Hepatocyte (in vitro differentiated cells): ENCODE measurements at regions not wholly inside any gene's neighbourhood (a gene's known extent, or its start where the extent isn't known, plus 50 kb on each side); places are given as distances from the start of the nearest gene placed in this dataset.

Experiments
- DNase-seq: peaks from one replicate; pipeline ENCODE4 v3.0.0-alpha.2; 2016; ENCODE audit warnings: low spot score
- H2AFZ ChIP-seq: fragments of 200-600 bp; sonication (generic); 2 replicates; pipeline ENCODE4 v1.6.0; 2016; ENCODE audit warnings: antibody characterized with exemption, mild to moderate bottlenecking
- H3K27ac ChIP-seq: fragments of 200-600 bp; sonication (generic); 2 replicates; pipeline ENCODE4 v1.5.1; 2016; ENCODE audit warnings: mild to moderate bottlenecking
- H3K27me3 ChIP-seq: fragments of 200-600 bp; sonication (generic); 2 replicates; pipeline ENCODE4 v1.6.1; 2016
- H3K36me3 ChIP-seq: fragments of 200-600 bp; sonication (generic); replicated peaks from 2 replicates; pipeline ENCODE4 v1.5.1; 2016; ENCODE audit warnings: low read depth; ENCODE audit not compliant: insufficient read depth
- H3K4me1 ChIP-seq: fragments of 200-600 bp; sonication (generic); 2 replicates; pipeline ENCODE4 v1.5.1; 2016; ENCODE audit warnings: mild to moderate bottlenecking, moderate library complexity; ENCODE audit not compliant: insufficient read depth
- H3K4me2 ChIP-seq: fragments of 200-600 bp; sonication (generic); 2 replicates; pipeline ENCODE4 v1.6.0; 2016
- H3K4me3 ChIP-seq: fragments of 200-600 bp; sonication (generic); 2 replicates; pipeline ENCODE4 v1.5.1; 2016; ENCODE audit warnings: mild to moderate bottlenecking
- H3K79me2 ChIP-seq: fragments of 200-600 bp; sonication (generic); 2 replicates; pipeline ENCODE4 v1.6.0; 2017; ENCODE audit warnings: mild to moderate bottlenecking
- H3K9me2 ChIP-seq: fragments of 200-600 bp; sonication (generic); replicated peaks from 2 replicates; pipeline ENCODE4 v1.6.0; 2017; ENCODE audit warnings: mild to moderate bottlenecking; ENCODE audit not compliant: insufficient read depth
- H3K9me3 ChIP-seq: fragments of 200-600 bp; sonication (generic); 2 replicates; pipeline ENCODE4 v1.5.1; 2016; ENCODE audit warnings: low read depth, mild to moderate bottlenecking
- H4K20me1 ChIP-seq: fragments of 200-600 bp; sonication (generic); 2 replicates; pipeline ENCODE4 v1.6.0; 2016; ENCODE audit warnings: mild to moderate bottlenecking; ENCODE audit not compliant: insufficient read depth, poor library complexity, severe bottlenecking
- EZH2 ChIP-seq: fragments of 200-600 bp; sonication (generic); IDR thresholded peaks from 2 replicates; pipeline ENCODE4 v1.6.1; 2016; ENCODE audit warnings: antibody characterized with exemption, mild to moderate bottlenecking, borderline replicate concordance
- EZH2phosphoT487 ChIP-seq: fragments of 200-600 bp; sonication (generic); IDR thresholded peaks from one replicate; pipeline ENCODE4 v1.6.1; 2018; ENCODE audit warnings: antibody characterized with exemption, mild to moderate bottlenecking, low read depth, moderate library complexity; ENCODE audit not compliant: unreplicated experiment, severe bottlenecking
- WGBS: methylation state at CpG from one replicate; pipeline ENCODE4 v1.1.6; 2016; ENCODE audit warnings: low lambda C conversion rate; ENCODE audit errors: missing lambda C conversion rate; 5-methylcytosine and 5-hydroxymethylcytosine counted together
- TF ChIP-seq, protein P1 (sequence below): fragments of 200-600 bp; sonication (generic); IDR thresholded peaks from 2 replicates; pipeline ENCODE4 v1.5.1; 2016; ENCODE audit warnings: antibody characterized with exemption, mild to moderate bottlenecking; ENCODE audit not compliant: poor library complexity

DNA sequence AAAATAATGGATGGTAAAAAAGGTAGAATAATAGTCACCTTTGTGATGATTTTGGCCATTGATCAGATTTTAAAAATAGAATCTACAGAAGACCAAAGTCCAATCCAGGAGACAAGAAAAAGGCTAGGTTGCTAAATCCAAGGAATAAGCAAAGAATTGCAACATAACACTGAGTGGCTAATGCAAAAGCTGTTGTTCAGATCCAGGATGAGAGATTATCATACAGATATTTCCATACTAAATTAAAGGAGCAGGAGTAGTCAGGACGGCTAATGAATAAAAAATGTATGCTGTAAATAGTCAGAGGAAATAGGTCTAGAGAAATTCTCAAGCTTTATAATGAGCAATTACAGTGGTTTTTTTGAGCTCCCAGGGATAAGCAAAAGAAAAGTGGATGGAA lies 745.9 kb upstream of the ACVR2A start:
- Histone ChIP-seq H4K20me1 (no peaks in the 10 kb centered on the region), H3K4me3 (no peak overlapping the region), H3K79me2 (no peaks in the 10 kb centered on the region), H3K27ac (no peak overlapping the region), H2AFZ (no peak overlapping the region), H3K4me2 (no peak overlapping the region), H3K36me3 (no peaks in the 10 kb centered on the region), H3K27me3 (no peaks in the 10 kb centered on the region), H3K4me1 (no peaks in the 10 kb centered on the region), H3K9me3 (no peaks in the 10 kb centered on the region), H3K9me2 (no peaks in the 10 kb centered on the region)
- DNase-seq: no peak
- 93% methylated on average over 1 of the region's 1 CpG for WGBS
- TF ChIP-seq, protein P1, sequence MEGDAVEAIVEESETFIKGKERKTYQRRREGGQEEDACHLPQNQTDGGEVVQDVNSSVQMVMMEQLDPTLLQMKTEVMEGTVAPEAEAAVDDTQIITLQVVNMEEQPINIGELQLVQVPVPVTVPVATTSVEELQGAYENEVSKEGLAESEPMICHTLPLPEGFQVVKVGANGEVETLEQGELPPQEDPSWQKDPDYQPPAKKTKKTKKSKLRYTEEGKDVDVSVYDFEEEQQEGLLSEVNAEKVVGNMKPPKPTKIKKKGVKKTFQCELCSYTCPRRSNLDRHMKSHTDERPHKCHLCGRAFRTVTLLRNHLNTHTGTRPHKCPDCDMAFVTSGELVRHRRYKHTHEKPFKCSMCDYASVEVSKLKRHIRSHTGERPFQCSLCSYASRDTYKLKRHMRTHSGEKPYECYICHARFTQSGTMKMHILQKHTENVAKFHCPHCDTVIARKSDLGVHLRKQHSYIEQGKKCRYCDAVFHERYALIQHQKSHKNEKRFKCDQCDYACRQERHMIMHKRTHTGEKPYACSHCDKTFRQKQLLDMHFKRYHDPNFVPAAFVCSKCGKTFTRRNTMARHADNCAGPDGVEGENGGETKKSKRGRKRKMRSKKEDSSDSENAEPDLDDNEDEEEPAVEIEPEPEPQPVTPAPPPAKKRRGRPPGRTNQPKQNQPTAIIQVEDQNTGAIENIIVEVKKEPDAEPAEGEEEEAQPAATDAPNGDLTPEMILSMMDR: no peak
- TF ChIP-seq EZH2phosphoT487: no peak
- TF ChIP-seq EZH2: no peak

DNA sequence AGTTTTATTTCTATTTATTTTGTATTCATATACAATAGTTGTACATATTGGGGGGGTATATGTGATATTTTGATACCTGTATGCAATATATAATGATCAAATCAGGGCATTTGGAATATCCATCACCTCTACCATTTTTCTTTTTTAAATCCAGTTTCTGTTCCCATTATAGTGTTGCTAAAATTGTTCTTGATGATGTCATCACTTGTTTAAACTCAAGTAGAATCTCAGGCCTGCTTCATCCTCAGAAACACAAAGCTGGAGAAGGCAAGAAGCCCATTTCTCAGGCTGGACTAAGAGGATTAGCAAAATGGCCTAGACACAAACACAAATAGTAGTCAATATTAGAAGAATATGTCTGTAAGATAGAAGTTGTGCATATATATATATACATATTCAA lies 747.1 kb upstream of the ACVR2A start:
- no peaks in the 10 kb centered on the region for H3K4me1 ChIP-seq
- H3K9me2 ChIP-seq: no peaks in the 10 kb centered on the region
- no peak overlapping the region for H3K4me3 ChIP-seq
- no peaks in the 10 kb centered on the region for H4K20me1 ChIP-seq
- no peaks in the 10 kb centered on the region for H3K79me2 ChIP-seq
- H3K27me3 ChIP-seq: no peaks in the 10 kb centered on the region
- no peaks in the 10 kb centered on the region for H3K36me3 ChIP-seq
- no peaks in the 10 kb centered on the region for H3K9me3 ChIP-seq
- no peak overlapping the region for H3K27ac ChIP-seq
- no peak overlapping the region for H3K4me2 ChIP-seq
- H2AFZ ChIP-seq: no peak overlapping the region
- TF ChIP-seq, protein P1: no peak
- TF ChIP-seq EZH2 (no peak), EZH2phosphoT487 (no peak)
- DNase-seq: no peak

- H3K4me2 ChIP-seq: no peak overlapping the region
- H3K9me2 ChIP-seq: no peaks in the 10 kb centered on the region
- no peaks in the 10 kb centered on the region for H3K36me3 ChIP-seq
- TF ChIP-seq EZH2phosphoT487: no peak
- TF ChIP-seq EZH2: no peak
- TF ChIP-seq, protein P1: no peak
- H3K27me3 ChIP-seq: no peaks in the 10 kb centered on the region
- H3K4me3 ChIP-seq: no peak overlapping the region
- no peaks in the 10 kb centered on the region for H3K79me2 ChIP-seq
- no peak overlapping the region for H2AFZ ChIP-seq
- no peak for DNase-seq
- no peak overlapping the region for H3K27ac ChIP-seq
- H3K4me1 ChIP-seq: no peaks in the 10 kb centered on the region
- no peaks in the 10 kb centered on the region for H4K20me1 ChIP-seq
- H3K9me3 ChIP-seq: no peaks in the 10 kb centered on the region
Measured at GRCh38 chr2:147096671-147097070, 748.2 kb upstream of the ACVR2A start.

GRCh38 chr2:147095376-147095775 lies 749.5 kb upstream of the ACVR2A start:
- Histone ChIP-seq H3K4me2 (no peak overlapping the region), H3K9me3 (no peaks in the 10 kb centered on the region), H3K4me3 (no peak overlapping the region), H3K9me2 (no peaks in the 10 kb centered on the region), H4K20me1 (no peaks in the 10 kb centered on the region), H2AFZ (no peak overlapping the region), H3K79me2 (no peaks in the 10 kb centered on the region), H3K27me3 (no peaks in the 10 kb centered on the region), H3K36me3 (no peaks in the 10 kb centered on the region), H3K4me1 (no peaks in the 10 kb centered on the region), H3K27ac (no peak overlapping the region)
- 81% methylated on average over 2 of the region's 2 CpGs for WGBS
- no peak for DNase-seq
- TF ChIP-seq EZH2 (no peak), EZH2phosphoT487 (no peak)
- TF ChIP-seq, protein P1: no peak
